OCI-LY7 (cell line): ENCODE measurements at regions not wholly inside any gene's neighbourhood (a gene's known extent, or its start where the extent isn't known, plus 50 kb on each side); places are given as distances from the start of the nearest gene placed in this dataset.

Source experiments
- BruUV-seq: library from RNA; stranded (reverse); fragments of 400-500 nt; replicated peaks from 2 replicates; lab custom pipeline; 2021; lab: Mats Ljungman, UMichigan
- CTCF ChIA-PET: fragments of 300-600 bp; sonication (Branson Sonifier 250); formaldehyde crosslinking; loops from one replicate; lab custom pipeline; 2022; ENCODE audit warnings: antibody characterized with exemption; ENCODE audit not compliant: unreplicated experiment; lab: Charles Lee
- POLR2A ChIA-PET: fragments of 300-600 bp; sonication (Branson Sonifier 250); formaldehyde crosslinking; loops from one replicate; lab custom pipeline; 2022; ENCODE audit warnings: antibody characterized with exemption; lab: Charles Lee
- DNase-seq: peaks from one replicate; pipeline ENCODE4 v3.0.0-alpha.2; 2015; ENCODE audit warnings: low spot score
- H2AFZ ChIP-seq: fragments of 200-600 bp; sonication (generic), shearing (Covaris generic); 2 replicates; pipeline ENCODE4 v1.6.1; 2014; ENCODE audit warnings: mild to moderate bottlenecking, antibody characterized with exemption, low read length, moderate library complexity
- H3K27ac ChIP-seq: fragments of 200-600 bp; sonication (generic); 2 replicates; pipeline ENCODE4 v1.5.1; 2014; ENCODE audit warnings: mixed run types, low read depth, mild to moderate bottlenecking, moderate library complexity, low read length, inconsistent platforms; ENCODE audit not compliant: poor library complexity, severe bottlenecking
- H3K36me3 ChIP-seq: fragments of 200-600 bp; sonication (generic); 2 replicates; pipeline ENCODE4 v1.6.1; 2014; ENCODE audit warnings: mild to moderate bottlenecking, antibody characterized with exemption, low read length, moderate library complexity, mixed read lengths; ENCODE audit not compliant: insufficient read depth
- H3K4me1 ChIP-seq: fragments of 200-600 bp; sonication (generic); 2 replicates; pipeline ENCODE4 v1.5.1; 2014; ENCODE audit warnings: mild to moderate bottlenecking, low read length; ENCODE audit not compliant: insufficient read depth, poor library complexity, severe bottlenecking
- H3K4me2 ChIP-seq: fragments of 200-600 bp; sonication (generic); 2 replicates; pipeline ENCODE4 v1.6.1; 2014; ENCODE audit warnings: mild to moderate bottlenecking, low read length
- H3K4me3 ChIP-seq: fragments of 200-600 bp; sonication (generic); 2 replicates; pipeline ENCODE4 v1.5.1; 2014; ENCODE audit warnings: mild to moderate bottlenecking, low read depth, low read length; ENCODE audit not compliant: poor library complexity, severe bottlenecking
- H3K79me2 ChIP-seq: fragments of 200-600 bp; sonication (generic); 2 replicates; pipeline ENCODE4 v1.6.1; 2016; ENCODE audit warnings: low read depth, mild to moderate bottlenecking, low read length, moderate library complexity, mixed read lengths; ENCODE audit not compliant: insufficient read depth
- H3K9me2 ChIP-seq: fragments of 200-600 bp; sonication (generic); 2 replicates; pipeline ENCODE4 v1.6.1; 2016; ENCODE audit warnings: mild to moderate bottlenecking, low read length, mixed read lengths; ENCODE audit not compliant: insufficient read depth
- H3K9me3 ChIP-seq: fragments of 200-600 bp; sonication (generic); 2 replicates; pipeline ENCODE4 v1.6.1; 2014; ENCODE audit warnings: mild to moderate bottlenecking, mixed run types, low read length, mixed read lengths
- H4K20me1 ChIP-seq: fragments of 200-600 bp; sonication (generic); 2 replicates; pipeline ENCODE4 v1.6.1; 2014; ENCODE audit warnings: mild to moderate bottlenecking, antibody characterized with exemption, low read length, moderate library complexity, mixed read lengths; ENCODE audit not compliant: insufficient read depth
- EZH2phosphoT487 ChIP-seq: fragments of 200-600 bp; sonication (generic); IDR thresholded peaks from 2 replicates; pipeline ENCODE4 v1.6.1; 2018; ENCODE audit warnings: low read depth, borderline replicate concordance, mild to moderate bottlenecking, mixed run types, antibody characterized with exemption, low read length, moderate library complexity, mixed read lengths
- intact Hi-C: fragments of 100-400 bp; cut with micrococcal nuclease; formaldehyde crosslinking; loops from one replicate; pipeline ENCODE4 v1.10.0; 2022; ENCODE audit not compliant: unreplicated experiment
- TF ChIP-seq, protein P1 (sequence below): fragments of 200-600 bp; sonication (generic); conservative IDR thresholded peaks from 2 replicates; pipeline ENCODE4 v1.5.1; 2014; ENCODE audit warnings: mild to moderate bottlenecking, antibody characterized with exemption, low read length, moderate library complexity, mixed read lengths

DNA sequence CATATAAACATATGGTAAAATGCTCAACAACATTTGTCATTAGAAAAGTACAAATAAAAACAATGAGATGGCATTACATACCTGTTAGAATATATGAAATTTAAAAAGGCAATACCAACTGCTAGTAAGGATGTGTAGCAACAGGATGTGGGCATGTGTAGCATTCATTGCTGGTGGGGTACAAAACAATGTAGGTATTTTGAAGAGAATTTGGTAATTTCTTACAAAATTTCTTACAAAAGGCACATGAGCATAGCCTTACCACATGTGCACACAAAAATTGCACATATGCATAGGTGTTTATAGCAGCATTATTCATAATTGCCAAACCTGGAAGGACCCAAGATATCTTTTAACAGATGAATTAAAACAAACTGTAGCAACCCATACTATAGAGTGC, 1355.1 kb upstream of the CITED2 start:
- no peak for TF ChIP-seq EZH2phosphoT487
- TF ChIP-seq, protein P1, sequence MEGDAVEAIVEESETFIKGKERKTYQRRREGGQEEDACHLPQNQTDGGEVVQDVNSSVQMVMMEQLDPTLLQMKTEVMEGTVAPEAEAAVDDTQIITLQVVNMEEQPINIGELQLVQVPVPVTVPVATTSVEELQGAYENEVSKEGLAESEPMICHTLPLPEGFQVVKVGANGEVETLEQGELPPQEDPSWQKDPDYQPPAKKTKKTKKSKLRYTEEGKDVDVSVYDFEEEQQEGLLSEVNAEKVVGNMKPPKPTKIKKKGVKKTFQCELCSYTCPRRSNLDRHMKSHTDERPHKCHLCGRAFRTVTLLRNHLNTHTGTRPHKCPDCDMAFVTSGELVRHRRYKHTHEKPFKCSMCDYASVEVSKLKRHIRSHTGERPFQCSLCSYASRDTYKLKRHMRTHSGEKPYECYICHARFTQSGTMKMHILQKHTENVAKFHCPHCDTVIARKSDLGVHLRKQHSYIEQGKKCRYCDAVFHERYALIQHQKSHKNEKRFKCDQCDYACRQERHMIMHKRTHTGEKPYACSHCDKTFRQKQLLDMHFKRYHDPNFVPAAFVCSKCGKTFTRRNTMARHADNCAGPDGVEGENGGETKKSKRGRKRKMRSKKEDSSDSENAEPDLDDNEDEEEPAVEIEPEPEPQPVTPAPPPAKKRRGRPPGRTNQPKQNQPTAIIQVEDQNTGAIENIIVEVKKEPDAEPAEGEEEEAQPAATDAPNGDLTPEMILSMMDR, result no peak
- Histone ChIP-seq H3K36me3 (no peaks in the 10 kb centered on the region; the same call in 1 of the 2 replicates), H3K4me3 (no peak overlapping the region), H3K4me1 (peaks cover 13% of the 10 kb centered on the region), H3K9me2 (no peaks in the 10 kb centered on the region), H2AFZ (peak overlapping the region; percentile 24; the same call in 1 of the 2 replicates), H3K79me2 (no peaks in the 10 kb centered on the region), H4K20me1 (no peaks in the 10 kb centered on the region), H3K4me2 (no peak overlapping the region), H3K27ac (no peak overlapping the region), H3K9me3 (peaks cover 10% of the 10 kb centered on the region; the same call in 1 of the 2 replicates)
- intact Hi-C loops, result loop anchor here (10.0 kb wide), 1 partner anchor 755 kb away; no protein-coding TSS in a partner anchor
- no peak for DNase-seq
- CTCF ChIA-PET, result no interaction called here
- BruUV-seq, result no TSS peak
- POLR2A ChIA-PET, result interaction anchor here (0.6 to 1.1 kb wide), 3 partner anchors 13 to 1294 kb away, joined by 3 to 5 read pairs (median 3); no protein-coding TSS in a partner anchor

DNA sequence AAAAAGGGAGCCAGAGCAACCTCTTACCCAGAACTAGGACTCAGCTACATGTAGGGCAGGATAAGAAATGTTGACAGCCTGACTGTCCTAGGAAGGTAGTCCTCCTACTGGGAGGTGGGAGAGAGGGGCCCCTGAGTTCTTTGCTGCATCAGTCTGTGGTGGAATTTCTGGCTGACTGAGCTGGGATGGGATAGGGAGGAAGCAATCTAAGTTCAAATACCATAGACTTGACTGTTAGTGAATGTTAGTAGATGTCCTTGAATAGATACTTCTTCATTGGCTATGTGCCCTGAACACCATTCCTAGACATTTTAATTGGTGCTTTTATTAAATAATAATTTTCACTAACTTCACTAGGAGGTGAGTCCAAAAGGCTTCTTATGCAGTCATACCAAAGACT, 1343.6 kb upstream of the CITED2 start:
- H3K79me2 ChIP-seq, result no peaks in the 10 kb centered on the region
- DNase-seq, result no peak
- intact Hi-C loops, result loop anchor here (10.0 kb wide), 1 partner anchor 1583 kb away; the partner anchor contains the start of gene HECA
- no peak for TF ChIP-seq EZH2phosphoT487
- TF ChIP-seq, protein P1, result no peak
- ChIA-PET POLR2A (interaction anchor here (0.6 to 1.0 kb wide), 3 partner anchors 10 to 530 kb away, joined by 4 to 5 read pairs (median 4); no protein-coding TSS in a partner anchor), CTCF (no interaction called here)
- H3K4me3 ChIP-seq, result no peak overlapping the region
- H3K9me3 ChIP-seq, result 0 out of 2 replicates have a peak, but pooled peaks cover 11% of the 10 kb centered on the region
- H3K4me2 ChIP-seq, result no peak overlapping the region
- H3K4me1 ChIP-seq, result peaks cover 9% of the 10 kb centered on the region
- BruUV-seq, result no TSS peak
- no peak overlapping the region for H3K27ac ChIP-seq
- peak overlapping the region; percentile 17; the same call in 1 of the 2 replicates for H2AFZ ChIP-seq
- H3K36me3 ChIP-seq, result no peaks in the 10 kb centered on the region
- no peaks in the 10 kb centered on the region for H3K9me2 ChIP-seq
- no peaks in the 10 kb centered on the region for H4K20me1 ChIP-seq

DNA sequence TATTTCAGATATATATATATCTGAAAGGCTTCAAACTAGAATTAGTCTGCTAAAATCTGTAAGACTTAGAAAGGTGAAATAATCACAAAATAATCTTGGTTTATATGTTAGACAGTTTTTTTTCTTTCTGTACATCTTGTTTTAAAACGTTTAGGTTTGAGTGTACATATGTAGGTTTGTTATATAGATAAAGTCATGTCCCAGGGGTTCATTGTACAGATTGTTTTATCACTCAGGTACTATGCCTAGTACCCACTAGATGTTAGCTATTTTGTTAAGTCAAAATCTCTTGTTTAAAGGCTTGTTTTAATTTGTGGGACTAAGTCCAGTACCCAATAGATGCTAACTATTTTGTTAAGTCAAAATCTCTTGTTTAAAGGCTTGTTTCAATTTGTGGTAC, 1339.0 kb upstream of the CITED2 start:
- no peaks in the 10 kb centered on the region for H4K20me1 ChIP-seq
- intact Hi-C loops, result loop anchor here (10.0 kb wide), 1 partner anchor 1579 kb away; the partner anchor contains the start of gene HECA
- CTCF ChIA-PET, result no interaction called here
- H3K79me2 ChIP-seq, result no peaks in the 10 kb centered on the region
- no peak overlapping the region for H3K4me3 ChIP-seq
- no peak overlapping the region for H3K27ac ChIP-seq
- peaks cover 21% of the 10 kb centered on the region for H3K4me1 ChIP-seq
- no TSS peak for BruUV-seq
- peaks cover 18% of the 10 kb centered on the region; the same call in 1 of the 2 replicates for H3K9me3 ChIP-seq
- no peak for TF ChIP-seq EZH2phosphoT487
- TF ChIP-seq, protein P1, result no peak
- peaks cover 10% of the 10 kb centered on the region; the same call in 1 of the 2 replicates for H3K36me3 ChIP-seq
- H3K9me2 ChIP-seq, result no peaks in the 10 kb centered on the region
- POLR2A ChIA-PET, result interaction anchor here (0.6 to 0.7 kb wide), 2 partner anchors 11 to 35 kb away, joined by 3 read pairs; no protein-coding TSS in a partner anchor
- no peak overlapping the region for H3K4me2 ChIP-seq
- H2AFZ ChIP-seq, result peak overlapping the region; percentile 11; the same call in 1 of the 2 replicates
- no peak for DNase-seq
